Vagina (tissue), 2 donors: ENCODE measurements at regions not wholly inside any gene's neighbourhood (a gene's known extent, or its start where the extent isn't known, plus 50 kb on each side); places are given as distances from the start of the nearest gene placed in this dataset.

Experiments used
- DNase-seq, 2 donors: peaks; one replicate each; pipeline ENCODE4 v3.0.0-alpha.2; 2017; ENCODE audit errors: extremely low spot score in 2 of 2
- H3K27ac ChIP-seq: fragments of 200-600 bp; sonication (generic); one replicate; pipeline ENCODE4 v1.5.1; 2019
- H3K27me3 ChIP-seq: fragments of 200-600 bp; sonication (generic); one replicate; pipeline ENCODE4 v1.5.1; 2019
- H3K36me3 ChIP-seq, 2 donors: fragments of 200-600 bp; sonication (generic); one replicate each; pipeline ENCODE4 v1.5.1; 2017 to 2019
- H3K4me1 ChIP-seq: fragments of 200-600 bp; sonication (generic); one replicate; pipeline ENCODE4 v1.5.1; 2019
- H3K4me3 ChIP-seq, 2 donors: fragments of 200-600 bp; sonication (generic); 1 replicate in 1 of 2; 2 replicates in 1 of 2; pipeline ENCODE4 v1.5.1; 2016 to 2019
- H3K9me3 ChIP-seq: fragments of 200-600 bp; sonication (generic); one replicate; pipeline ENCODE4 v1.5.1; 2019
- CTCF ChIP-seq, 3 experiments: fragments of 450-650 bp in 2 of 3; fragments of 200-600 bp in 1 of 3; sonication (generic) in 1 of 3; IDR thresholded peaks; one replicate each; pipeline ENCODE4 v1.5.1; 2017 to 2019; ENCODE audit warnings: antibody characterized with exemption in 3 of 3, mild to moderate bottlenecking in 2 of 3, moderate library complexity in 2 of 3
- POLR2A ChIP-seq, 2 donors: fragments of 450-650 bp; IDR thresholded peaks; one replicate each; pipeline ENCODE4 v1.6.1; 2017; ENCODE audit warnings: antibody characterized with exemption in 2 of 2, mild to moderate bottlenecking in 2 of 2, moderate library complexity in 2 of 2
- POLR2AphosphoS5 ChIP-seq, 2 donors: sonication (generic); formaldehyde crosslinking; IDR thresholded peaks; one replicate each; pipeline ENCODE4 v1.9.0; 2017; ENCODE audit warnings: antibody characterized with exemption in 2 of 2, mild to moderate bottlenecking in 2 of 2, low read depth in 1 of 2; ENCODE audit not compliant: insufficient read depth in 1 of 2
- intact Hi-C: fragments of 100-400 bp; cut with DNase I; formaldehyde crosslinking; loops from one replicate; pipeline ENCODE4 v1.15.1; 2023

- no peak overlapping the region for H3K4me3 ChIP-seq
- H3K36me3 ChIP-seq: no peaks in the 10 kb centered on the region
- H3K4me1 ChIP-seq: no peaks in the 10 kb centered on the region
- intact Hi-C loops: no loop called here
- H3K27ac ChIP-seq: no peak overlapping the region
- no peaks in the 10 kb centered on the region for H3K9me3 ChIP-seq
- H3K27me3 ChIP-seq: no peaks in the 10 kb centered on the region
- DNase-seq: no peak
- no peak for TF ChIP-seq POLR2AphosphoS5 (IDR thresholded peaks at IDR 0.05; ENCODE audit: insufficient read depth in 1 of 2, low read depth in 1 of 2)
- TF ChIP-seq CTCF (IDR thresholded peaks at IDR 0.05): no peak
Measured at GRCh38 chr5:106964132-106964531, 706.6 kb downstream of the EFNA5 start.

- TF ChIP-seq POLR2AphosphoS5 (IDR thresholded peaks at IDR 0.05; ENCODE audit: insufficient read depth in 1 of 2, low read depth in 1 of 2) (no peak), POLR2A (IDR thresholded peaks at IDR 0.05) (no peak), CTCF (IDR thresholded peaks at IDR 0.05) (no peak)
- Histone ChIP-seq H3K27me3 (no peaks in the 10 kb centered on the region), H3K27ac (no peak overlapping the region), H3K4me3 (no peak overlapping the region), H3K9me3 (no peaks in the 10 kb centered on the region), H3K36me3 (no peaks in the 10 kb centered on the region), H3K4me1 (no peaks in the 10 kb centered on the region)
- intact Hi-C loops: no loop called here
- no peak for DNase-seq
Measured at GRCh38 chr5:106963630-106964029, 707.1 kb downstream of the EFNA5 start.

GRCh38 chr5:106962464-106963230 is 708.1 kb downstream of the EFNA5 start:
- no peak for TF ChIP-seq POLR2A (IDR thresholded peaks at IDR 0.05)
- TF ChIP-seq CTCF (IDR thresholded peaks at IDR 0.05): no peak
- DNase-seq: no peak
- intact Hi-C loops: no loop called here
- Histone ChIP-seq H3K27ac (no peak overlapping the region), H3K4me1 (no peaks in the 10 kb centered on the region), H3K36me3 (no peaks in the 10 kb centered on the region), H3K27me3 (no peaks in the 10 kb centered on the region), H3K9me3 (no peaks in the 10 kb centered on the region), H3K4me3 (no peak overlapping the region)

GRCh38 chr5:106959387-106959786 is 711.4 kb downstream of the EFNA5 start:
- DNase-seq: no peak
- H3K27ac ChIP-seq: no peak overlapping the region
- no peaks in the 10 kb centered on the region for H3K27me3 ChIP-seq
- intact Hi-C loops: no loop called here
- TF ChIP-seq POLR2A (IDR thresholded peaks at IDR 0.05) (no peak), CTCF (IDR thresholded peaks at IDR 0.05) (no peak), POLR2AphosphoS5 (IDR thresholded peaks at IDR 0.05; ENCODE audit: insufficient read depth in 1 of 2, low read depth in 1 of 2) (no peak)
- no peak overlapping the region for H3K4me3 ChIP-seq
- no peaks in the 10 kb centered on the region for H3K36me3 ChIP-seq
- no peaks in the 10 kb centered on the region for H3K9me3 ChIP-seq
- H3K4me1 ChIP-seq: no peaks in the 10 kb centered on the region

- no peak for DNase-seq
- no peaks in the 10 kb centered on the region for H3K9me3 ChIP-seq
- H3K4me1 ChIP-seq: no peaks in the 10 kb centered on the region
- H3K27me3 ChIP-seq: no peaks in the 10 kb centered on the region
- H3K4me3 ChIP-seq: no peak overlapping the region
- no peak overlapping the region for H3K27ac ChIP-seq
- TF ChIP-seq POLR2A (IDR thresholded peaks at IDR 0.05): no peak
- no peak for TF ChIP-seq CTCF (IDR thresholded peaks at IDR 0.05)
- TF ChIP-seq POLR2AphosphoS5 (IDR thresholded peaks at IDR 0.05; ENCODE audit: insufficient read depth in 1 of 2, low read depth in 1 of 2): no peak
- no peaks in the 10 kb centered on the region for H3K36me3 ChIP-seq
- intact Hi-C loops: no loop called here
Measured at GRCh38 chr5:106957336-106957735, 713.4 kb downstream of the EFNA5 start.
